Daoy (cell line): ENCODE measurements at regions not wholly inside any gene's neighbourhood (a gene's known extent, or its start where the extent isn't known, plus 50 kb on each side); places are given as distances from the start of the nearest gene placed in this dataset.
"Not testable (repeated sequence)": the region's sequence is repeated elsewhere in the genome, so short reads cannot be mapped to it uniquely, and the experiment has no call there.

Experiments
- DNase-seq: peaks from one replicate; pipeline ENCODE4 v3.0.0-alpha.2; 2015; ENCODE audit warnings: low read depth

DNA sequence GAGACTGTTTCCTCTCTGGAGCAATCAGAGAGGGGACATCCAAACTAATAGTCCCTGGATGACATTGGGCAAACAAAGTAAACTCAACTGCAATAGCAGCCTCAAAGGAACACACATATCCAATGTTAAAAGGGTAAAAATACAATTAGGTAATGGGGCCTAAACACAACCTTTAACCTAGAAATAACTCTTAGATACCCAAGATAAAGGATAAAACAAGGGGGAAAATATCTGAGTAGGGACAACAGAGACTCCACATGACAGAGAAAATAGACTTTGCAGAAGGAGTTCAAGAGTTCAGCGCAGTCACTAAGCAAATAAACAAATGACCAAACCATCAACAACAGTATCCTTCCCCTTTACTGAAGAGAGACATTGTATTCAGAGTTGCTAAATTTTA, 149.3 kb downstream of the FBXO4 start:
- no peak for DNase-seq

DNA sequence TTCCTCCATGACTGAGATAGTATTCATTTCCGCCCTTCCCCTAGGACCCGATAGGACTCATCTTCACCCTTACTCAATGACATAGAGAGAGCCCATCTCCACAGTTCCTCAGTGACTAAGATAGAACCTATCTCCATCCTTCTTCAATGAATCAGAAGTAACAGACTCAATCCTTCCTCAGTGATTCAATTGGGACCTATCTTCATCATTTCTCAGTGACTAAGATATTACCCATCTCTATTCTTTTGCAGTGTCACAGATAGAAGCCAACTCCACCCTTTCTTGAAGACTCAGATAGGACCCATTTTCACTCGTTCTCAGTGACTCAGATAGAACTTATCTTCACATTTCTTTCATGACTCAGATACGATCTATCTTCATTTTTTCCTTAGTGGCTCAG, 164.6 kb downstream of the FBXO4 start:
- DNase-seq = no peak

DNA sequence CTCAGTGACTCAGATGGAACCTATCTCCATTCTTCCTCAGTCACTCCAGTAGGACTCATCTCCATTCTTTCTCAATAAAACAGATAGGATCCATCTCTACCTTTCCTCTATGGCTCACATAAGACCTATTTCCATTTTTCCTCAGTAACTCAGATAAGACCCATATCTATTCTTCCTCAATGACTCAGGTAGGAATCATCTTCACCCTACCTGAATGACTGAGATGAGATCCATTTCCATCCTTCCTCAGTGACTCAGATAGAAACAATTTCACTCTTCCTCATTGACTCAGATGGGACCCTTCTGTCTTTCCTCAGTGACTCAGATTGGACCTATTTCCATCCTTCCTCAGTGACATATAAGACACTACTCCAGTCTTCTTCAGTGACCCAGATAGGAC, 165.1 kb downstream of the FBXO4 start:
- DNase-seq = no peak

DNA sequence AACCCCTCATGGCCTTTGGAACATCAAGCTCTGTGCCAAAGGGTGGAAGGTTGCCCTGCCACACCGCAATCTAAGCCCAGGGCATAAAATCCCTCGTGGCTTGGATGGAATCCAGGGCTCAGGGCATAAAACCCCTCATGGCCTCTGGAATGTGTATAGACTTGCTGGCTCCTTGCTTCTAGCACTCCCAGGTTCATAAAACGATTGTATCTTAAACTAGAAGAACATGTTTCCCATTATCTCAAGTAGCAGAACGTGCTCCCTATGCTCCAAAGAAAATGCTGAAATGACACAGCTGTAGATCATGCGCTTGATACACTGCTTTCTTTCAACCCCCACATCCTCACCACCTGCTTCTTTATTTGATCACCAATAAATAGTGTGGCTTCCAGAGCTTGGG, 174.8 kb downstream of the FBXO4 start:
- DNase-seq = not testable (repeated sequence)

DNA sequence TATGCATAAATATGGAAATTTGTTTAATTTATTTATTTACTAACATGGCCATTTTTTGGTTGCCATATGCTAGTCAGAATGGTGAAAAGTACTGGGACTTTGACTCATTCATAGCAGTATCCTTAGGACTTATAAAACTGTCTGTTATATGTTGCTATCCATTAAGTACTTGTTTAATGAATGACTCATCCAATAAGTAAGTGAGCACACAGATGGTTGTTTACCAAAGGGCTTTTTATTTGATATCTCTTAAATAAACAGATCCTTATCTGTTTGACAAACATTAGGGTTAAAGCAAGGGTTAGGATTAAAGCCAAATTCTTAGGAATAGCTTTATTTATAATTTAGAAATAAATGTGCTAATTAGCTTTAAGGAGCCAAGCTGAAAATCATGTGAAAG, 183.4 kb downstream of the FBXO4 start:
- no peak for DNase-seq

DNA sequence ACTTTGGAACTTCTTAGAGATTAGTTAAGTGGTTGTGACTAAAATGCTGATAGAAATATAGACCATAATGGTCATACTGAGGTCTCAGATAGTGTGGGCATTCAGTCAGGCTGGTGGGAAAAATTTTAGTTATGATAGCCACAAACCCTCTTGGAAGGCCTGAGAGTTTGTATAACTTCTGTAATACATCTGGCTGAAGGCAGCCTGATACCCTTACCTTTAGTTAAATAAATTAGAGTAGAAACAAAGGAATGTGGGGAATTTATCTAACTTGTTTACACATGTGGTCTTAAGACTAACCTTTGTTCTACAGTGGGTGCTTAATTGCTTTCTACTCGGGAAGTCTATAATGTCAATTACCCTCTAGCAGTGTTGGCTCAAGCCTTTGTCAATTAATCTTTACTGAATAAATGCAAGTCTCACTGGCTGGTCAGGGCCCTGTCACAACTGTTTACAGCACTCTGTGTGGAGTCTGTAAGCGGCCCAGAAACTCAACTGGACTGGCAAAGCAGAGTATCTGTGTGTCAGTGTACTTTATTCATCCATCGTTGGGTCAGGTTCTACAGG, 184.0 kb downstream of the FBXO4 start:
- no peak for DNase-seq

DNA sequence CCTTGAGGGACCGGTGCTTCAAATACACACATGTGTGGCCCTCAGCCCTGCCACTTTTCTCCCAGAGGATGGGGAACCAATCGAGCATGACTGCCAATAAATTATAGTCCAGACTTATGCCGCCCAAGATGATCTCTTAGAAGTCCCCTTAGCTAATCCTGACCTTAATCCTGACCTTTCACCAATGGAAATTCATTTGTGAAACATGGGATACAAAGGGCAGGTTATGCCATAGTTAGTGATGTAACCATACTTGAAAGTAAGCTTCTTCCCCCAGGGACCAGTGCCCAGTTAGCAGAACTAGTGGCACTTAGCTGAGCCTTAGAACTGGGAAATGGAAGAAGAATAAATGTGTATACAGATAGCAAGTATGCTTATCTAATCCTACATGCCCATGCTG, 190.6 kb downstream of the FBXO4 start:
- DNase-seq = not testable (repeated sequence)

DNA sequence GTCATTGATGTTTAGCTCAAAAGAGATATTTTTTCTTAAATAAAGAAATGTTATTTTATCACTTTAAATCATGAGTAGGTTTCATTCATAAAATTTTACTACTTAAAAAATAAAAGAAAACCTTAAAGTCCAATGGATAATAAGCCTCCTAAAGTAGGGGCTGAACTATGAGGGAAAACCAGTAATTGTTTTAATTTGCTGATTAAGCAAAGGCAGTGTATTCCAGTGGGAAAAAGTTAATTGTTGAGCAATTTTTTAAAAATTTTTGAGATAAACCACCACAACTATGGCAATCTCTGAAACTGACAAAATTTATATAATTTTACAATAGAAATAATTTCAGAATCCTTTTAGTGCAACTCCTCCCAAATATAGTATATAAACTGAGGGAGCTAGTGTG, 195.0 kb downstream of the FBXO4 start:
- no peak for DNase-seq

DNA sequence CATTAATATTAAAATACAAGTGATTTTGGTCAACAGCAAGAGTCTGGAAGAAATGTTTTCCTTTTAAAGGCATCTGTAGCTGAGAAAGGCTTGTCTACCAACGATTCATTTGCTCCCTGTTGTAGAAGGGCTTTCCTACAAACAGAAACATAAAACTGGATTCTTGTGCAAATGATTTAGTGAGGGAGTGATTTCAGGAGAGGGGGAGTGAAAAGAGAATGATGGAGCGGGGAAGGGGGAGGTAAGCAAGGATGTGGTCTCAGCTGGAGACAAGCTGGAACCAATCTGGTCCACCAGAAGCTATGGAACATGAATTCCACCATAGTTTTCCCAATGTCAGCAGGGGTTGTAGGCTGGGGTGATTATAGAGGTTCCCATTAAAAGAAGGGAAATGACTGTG, 196.3 kb downstream of the FBXO4 start:
- DNase-seq = no peak

DNA sequence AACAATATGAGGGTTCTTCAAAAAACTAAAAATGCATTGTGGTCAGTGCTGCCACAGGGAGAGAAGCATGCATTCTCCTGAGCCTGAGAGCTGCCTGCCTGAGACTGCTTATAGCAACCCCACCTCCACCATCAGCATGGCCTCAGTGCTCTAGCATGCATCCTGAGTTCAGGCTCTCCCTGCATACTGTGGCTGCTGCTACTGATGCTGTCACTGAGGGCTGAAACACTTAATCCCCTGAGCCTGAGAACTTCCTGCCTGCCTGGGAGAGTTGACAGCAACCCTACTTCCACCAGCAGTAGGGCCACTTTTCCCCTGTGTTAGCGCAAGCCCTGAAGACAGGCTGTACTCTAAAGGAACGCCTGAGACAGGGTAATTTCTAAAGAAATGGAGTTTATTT, 206.0 kb downstream of the FBXO4 start:
- no peak for DNase-seq

DNA sequence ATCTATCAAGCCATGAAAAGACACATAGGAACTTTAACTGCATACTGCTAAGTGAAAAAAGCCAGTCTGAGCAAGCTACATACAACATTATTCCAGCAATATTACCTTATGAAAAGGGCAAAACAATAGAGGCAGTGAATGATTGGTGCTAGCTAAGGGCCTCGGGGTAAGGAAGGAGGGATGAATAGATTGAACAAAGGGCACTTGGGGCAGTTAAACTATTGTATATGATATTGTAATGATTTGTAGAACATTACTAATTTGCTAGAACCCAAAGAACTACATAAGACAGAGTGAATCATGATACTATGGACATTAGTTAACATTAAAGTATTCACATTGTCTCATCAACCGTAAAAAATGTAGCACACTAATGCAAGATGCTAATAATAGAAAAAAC, 218.3 kb downstream of the FBXO4 start:
- DNase-seq = no peak

DNA sequence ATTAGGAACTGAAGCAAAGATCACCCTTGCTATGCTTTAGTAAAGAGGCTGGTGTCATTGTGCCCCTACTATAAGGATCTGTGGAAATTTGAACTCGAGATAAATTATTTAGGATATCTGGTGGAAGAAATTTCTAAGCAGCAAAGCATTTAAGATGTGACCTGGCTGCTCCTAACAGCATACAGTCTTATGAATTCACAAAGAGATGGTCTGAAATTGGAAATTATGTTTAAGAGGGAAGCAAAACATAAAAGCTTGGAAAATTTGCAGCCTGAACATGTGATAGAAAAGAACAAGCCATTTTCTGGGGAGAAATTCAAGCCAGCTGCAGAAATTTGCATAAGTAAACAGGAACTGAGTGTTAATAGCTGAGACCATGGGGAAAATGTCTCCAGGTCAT, 223.7 kb downstream of the FBXO4 start:
- DNase-seq = no peak

DNA sequence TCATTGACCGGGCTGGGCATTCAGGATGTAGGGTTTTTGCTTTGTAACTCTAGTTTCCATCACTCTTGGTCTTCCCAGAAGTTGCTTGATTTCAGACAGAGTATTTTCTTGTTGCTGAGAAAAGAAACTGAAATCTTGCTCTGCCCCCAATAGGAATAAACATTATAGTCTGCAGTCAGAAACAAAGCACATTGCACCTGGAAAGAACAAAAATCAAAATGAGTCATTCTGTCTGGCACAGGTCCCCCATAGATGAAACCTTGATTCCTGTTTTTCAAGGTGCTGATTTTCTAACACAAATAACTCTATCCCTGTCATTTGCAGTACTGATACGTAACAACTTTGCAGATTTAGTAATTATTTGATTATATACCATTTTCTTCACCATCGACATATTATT, 232.1 kb downstream of the FBXO4 start:
- no peak for DNase-seq

DNA sequence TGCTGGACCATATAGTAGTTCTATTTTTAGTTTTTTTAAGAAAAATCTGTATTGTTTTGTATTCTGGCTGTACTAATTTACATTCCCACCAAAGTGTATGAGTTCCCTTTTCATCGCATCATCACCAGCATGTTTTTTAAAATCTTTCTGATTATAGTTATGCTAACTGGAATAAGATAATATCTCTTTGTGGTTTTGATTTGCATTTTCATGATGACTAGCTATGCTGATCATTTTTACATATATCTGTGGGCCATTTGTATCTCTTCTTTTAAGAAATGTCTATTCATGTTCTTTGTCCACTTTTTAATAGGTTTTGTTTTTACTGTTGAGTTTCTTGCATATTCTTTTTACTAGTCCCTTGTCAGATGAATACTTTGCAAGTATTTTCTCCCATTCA, 238.0 kb downstream of the FBXO4 start:
- DNase-seq = no peak

DNA sequence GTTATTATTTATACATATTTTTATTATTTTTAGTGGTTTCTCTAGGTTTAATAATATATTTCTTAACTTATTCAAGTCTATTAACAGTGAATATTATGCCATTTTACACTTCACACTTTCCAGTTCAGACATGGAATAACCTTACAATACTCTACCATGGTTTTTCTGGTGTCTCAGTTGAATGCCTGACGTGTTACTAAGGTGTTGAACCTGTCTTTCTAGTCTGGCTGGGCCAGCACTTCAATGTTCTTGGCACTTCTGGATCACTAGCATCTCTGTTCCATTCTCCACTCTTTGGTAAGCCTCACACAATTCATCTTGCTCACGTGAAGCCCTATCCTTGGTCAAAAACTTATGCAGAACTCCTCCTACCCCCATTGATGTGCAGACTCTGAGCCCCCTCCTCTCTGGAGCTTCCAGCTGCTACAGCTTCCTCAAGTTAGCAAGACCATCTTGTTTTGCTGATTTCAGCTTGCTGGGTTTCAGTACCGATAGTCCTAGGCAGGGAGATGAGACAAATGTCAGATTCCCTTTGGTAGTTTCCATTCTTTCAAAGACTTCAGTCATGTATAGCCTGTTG, 243.1 kb downstream of the FBXO4 start:
- DNase-seq = no peak

DNA sequence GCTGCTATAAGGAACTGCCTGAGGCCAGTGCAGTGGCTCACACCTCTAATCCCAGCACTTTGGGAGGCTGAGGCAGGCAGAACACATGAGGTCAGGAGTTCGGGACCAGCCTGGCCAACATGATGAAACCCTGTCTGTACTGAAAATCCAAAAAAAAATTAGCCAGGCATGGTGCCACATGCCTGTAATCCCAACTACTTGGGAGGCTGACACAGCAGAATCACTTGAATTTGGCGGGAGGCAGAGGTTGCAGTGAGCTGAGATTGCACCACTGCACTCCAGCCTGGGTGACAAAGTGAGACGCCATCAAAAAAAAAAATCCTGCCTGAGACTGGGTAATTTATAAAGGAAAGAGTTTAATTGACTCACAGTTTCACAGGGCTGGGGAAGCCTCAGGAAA, 247.1 kb upstream of the GHR start:
- not testable (repeated sequence) for DNase-seq

DNA sequence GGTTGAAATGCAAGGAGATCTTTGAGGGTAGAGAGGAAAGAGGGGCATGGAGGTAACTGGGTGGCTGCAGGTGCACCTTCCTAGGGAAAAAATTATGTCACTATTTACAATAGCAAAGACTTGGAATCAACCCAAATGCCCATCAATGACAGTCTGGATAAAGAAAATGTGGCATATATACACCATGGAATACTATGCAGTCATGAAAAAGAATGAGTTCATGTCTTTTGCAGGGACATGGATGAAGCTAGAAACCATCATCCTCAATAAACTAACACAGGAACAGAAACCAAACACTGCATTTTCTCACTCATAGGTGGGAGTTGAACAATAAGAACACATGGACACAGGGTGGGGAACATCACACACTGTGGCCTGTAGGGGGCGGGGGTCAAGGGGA, 243.4 kb upstream of the GHR start:
- DNase-seq = not testable (repeated sequence)

DNA sequence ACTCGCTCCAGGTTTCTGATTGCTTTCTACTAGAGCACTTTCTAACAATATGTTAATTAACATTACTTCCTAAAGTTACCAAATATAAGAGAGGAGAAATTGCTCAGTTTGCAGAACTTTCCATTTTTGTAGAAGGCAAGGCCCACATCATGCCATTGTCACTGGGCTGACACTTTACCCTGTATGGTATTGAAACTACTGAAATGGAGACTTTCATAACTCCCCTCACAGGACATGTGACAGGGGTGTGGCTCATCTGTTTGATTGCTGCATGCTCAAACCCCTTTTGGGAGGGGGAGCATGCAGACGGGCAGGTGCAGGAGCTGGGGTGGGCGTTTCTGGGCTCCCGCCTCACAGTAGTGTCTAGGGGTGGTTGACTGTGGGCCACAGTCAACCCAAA, 206.3 kb upstream of the GHR start:
- no peak for DNase-seq

DNA sequence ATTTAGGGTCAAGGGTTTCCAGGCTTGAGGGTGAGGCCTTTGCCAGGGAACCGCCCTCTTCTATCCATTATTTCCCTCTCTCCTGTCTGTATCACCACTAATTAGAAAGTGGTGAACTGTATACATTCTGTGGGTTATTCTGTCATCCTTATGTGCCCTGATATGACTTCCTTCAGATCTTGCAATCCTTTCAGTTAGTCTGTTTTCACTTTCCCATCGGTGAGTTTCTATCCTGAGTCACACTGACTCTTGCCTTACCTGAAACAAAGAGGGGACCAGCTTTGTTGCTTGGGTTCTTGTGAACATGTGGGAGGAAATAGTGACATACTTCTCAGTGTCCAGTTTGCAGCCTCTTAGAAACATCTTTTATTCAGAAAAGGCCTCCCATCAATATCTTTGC, 205.4 kb upstream of the GHR start:
- no peak for DNase-seq

DNA sequence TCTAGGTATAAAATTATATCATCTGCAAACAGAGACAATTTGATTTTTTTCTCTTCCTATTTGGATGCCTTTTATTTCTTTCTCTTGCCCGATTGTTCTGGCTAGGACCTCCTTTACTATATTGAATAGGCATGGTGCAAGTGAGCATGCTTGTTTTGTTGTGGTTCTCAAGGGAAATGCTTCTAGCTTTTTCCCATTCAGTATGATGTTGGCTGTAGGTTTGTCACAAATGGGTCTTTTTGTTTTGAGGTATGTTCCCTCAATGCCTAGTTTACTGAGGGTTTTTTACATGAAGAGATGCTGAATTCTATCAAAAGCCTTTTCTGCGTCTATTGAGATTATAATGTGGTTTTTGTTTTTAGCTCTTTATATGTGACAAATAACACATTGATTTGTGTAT, 198.2 kb upstream of the GHR start:
- no peak for DNase-seq

DNA sequence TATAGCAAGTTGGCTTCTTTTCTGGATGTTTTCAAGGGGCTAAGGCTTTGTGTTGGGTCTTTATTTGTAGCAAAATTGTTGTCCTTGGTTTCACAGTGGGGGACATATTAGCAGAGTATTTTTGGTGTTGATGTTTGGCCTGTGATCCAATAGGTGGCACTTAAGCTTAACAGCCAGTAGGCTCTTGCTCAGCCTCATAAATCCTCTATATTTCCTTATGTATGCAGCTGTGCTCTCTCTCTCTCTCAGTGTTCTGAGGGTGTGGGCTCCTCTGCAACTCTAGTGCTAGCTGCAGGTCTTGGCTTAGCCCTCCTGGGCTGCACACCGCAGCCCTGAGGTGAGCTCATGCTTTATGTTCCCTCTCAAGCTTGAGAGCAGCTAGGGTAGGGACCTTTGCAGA, 195.0 kb upstream of the GHR start:
- DNase-seq = no peak

DNA sequence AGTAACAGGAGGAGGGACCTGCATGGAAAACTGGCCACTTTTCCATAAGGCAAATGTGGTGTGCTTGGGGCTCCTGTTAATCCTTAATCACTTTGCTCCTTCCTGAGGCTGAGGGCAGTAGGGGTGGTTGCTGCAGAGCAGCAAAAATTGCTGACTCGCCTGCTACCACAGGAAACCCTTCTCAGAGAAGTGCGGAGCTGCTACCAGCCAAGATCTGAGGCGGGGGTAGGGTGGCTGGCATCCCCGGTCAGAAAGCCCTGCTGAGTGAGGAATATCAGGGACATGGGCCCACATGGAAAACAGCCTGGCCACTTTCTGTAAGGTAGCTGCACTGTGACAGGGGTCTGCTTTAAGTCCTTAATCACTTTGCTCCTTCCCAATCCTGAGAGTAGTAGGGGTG, 192.4 kb upstream of the GHR start:
- no peak for DNase-seq

DNA sequence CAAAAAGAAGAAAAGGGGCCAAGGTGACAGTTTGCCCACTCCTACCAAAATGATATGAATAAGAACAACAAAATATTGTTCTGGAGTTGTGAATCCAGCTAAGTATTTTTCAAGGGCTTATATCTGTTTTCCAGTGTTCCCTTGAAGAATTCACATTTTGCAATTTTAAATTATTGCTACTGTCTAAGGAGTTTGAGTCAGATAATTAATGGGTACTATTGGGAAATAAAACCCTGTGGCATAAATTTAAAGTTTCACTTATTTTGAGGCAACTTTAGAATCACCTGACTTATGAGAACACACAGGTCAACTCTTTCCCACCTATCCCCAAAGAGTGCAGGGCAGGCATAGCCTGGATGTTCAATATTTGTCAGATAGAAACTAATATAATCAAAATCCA, 188.0 kb upstream of the GHR start:
- no peak for DNase-seq

DNA sequence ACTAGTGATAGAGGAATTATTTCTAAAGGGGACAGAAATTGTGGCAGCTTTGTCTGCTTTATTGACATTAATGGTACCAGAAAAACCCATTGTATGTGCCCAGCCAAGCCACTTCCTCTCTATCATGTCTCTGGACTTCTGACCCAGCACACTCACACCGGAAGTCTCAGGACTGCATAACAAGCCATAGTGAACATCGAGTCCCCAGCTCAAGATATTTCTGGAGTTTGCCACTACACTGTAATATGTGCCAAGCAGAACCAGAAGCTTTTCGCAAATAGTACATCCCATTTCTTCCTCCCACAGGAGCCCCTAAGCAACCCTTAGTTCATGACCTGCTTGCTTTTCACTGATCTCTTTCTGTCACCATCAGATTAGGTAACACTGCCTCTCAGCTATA, 187.4 kb upstream of the GHR start:
- DNase-seq = no peak

DNA sequence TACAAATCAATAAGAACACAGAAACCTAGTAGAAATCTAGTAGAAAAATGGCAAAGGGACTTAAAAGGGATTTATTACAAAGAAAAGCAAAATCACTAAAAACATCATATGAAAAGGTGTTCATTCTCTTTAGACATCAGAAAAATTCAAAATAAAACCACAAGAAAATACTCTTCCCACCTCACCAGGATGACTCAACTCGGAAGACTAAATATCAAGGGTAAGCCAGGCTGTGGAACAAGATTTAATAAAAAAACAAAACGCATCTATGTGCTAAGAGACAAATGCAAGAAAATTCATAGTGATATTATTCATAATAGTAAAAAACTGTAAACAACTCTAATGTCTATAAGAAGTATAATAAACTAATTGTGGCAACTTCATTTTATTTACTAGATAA, 181.6 kb upstream of the GHR start:
- no peak for DNase-seq
